KOPT-K1 (cell line): ENCODE measurements at regions not wholly inside any gene's neighbourhood (a gene's known extent, or its start where the extent isn't known, plus 50 kb on each side); places are given as distances from the start of the nearest gene placed in this dataset.

Experiments used
- H3K27ac ChIP-seq: fragments of 200-600 bp; sonication (generic); 2 replicates; pipeline ENCODE4 v1.5.1; 2016; ENCODE audit warnings: antibody characterized with exemption, mild to moderate bottlenecking, low read depth, low read length; ENCODE audit not compliant: poor library complexity, severe bottlenecking
- H3K36me3 ChIP-seq: fragments of 200-600 bp; sonication (generic); 2 replicates; pipeline ENCODE4 v1.5.1; 2017; ENCODE audit warnings: antibody characterized with exemption, mild to moderate bottlenecking, low read length, moderate library complexity; ENCODE audit not compliant: insufficient read depth
- H3K9me3 ChIP-seq: fragments of 200-600 bp; sonication (generic); 2 replicates; pipeline ENCODE4 v1.5.1; 2017; ENCODE audit warnings: antibody characterized with exemption, low read length, mild to moderate bottlenecking; ENCODE audit not compliant: insufficient read depth, poor library complexity, severe bottlenecking

GRCh38 chr2:121993682-121994081 lies 238.2 kb downstream of the TSN start:
- H3K36me3 ChIP-seq, result no peaks in the 10 kb centered on the region
- H3K9me3 ChIP-seq, result no peaks in the 10 kb centered on the region
- no peak overlapping the region for H3K27ac ChIP-seq

- Histone ChIP-seq H3K9me3 (no peaks in the 10 kb centered on the region), H3K36me3 (no peaks in the 10 kb centered on the region), H3K27ac (no peak overlapping the region)
Observed at GRCh38 chr2:121994238-121995206, 239.1 kb downstream of the TSN start.

- peak overlapping the region; percentile 20 for H3K27ac ChIP-seq
- H3K9me3 ChIP-seq, result no peaks in the 10 kb centered on the region
- H3K36me3 ChIP-seq, result no peaks in the 10 kb centered on the region
Observed at GRCh38 chr2:121998751-121999150, 243.3 kb downstream of the TSN start.

DNA sequence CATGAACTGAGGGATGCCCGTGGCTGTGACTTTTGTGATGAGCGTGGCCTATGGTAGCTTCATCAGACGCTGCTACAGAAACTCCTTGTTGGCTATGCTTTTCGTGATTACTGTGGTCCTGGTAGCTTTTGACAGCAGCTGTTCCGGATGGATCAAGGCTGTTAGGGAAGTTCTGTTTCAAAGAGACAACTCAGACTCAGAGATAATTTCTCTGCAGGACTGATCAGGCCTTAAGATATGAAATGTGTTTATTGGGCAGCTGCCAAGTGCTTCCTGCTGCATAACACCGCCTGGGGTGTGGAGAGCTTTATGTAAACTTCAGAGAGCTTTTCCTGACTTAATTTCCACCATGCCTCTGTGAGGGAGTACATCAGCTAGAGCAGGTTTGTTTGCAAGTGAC lies 243.8 kb downstream of the TSN start:
- Histone ChIP-seq H3K36me3 (no peaks in the 10 kb centered on the region), H3K9me3 (no peaks in the 10 kb centered on the region), H3K27ac (peak overlapping the region; percentile 20)

DNA sequence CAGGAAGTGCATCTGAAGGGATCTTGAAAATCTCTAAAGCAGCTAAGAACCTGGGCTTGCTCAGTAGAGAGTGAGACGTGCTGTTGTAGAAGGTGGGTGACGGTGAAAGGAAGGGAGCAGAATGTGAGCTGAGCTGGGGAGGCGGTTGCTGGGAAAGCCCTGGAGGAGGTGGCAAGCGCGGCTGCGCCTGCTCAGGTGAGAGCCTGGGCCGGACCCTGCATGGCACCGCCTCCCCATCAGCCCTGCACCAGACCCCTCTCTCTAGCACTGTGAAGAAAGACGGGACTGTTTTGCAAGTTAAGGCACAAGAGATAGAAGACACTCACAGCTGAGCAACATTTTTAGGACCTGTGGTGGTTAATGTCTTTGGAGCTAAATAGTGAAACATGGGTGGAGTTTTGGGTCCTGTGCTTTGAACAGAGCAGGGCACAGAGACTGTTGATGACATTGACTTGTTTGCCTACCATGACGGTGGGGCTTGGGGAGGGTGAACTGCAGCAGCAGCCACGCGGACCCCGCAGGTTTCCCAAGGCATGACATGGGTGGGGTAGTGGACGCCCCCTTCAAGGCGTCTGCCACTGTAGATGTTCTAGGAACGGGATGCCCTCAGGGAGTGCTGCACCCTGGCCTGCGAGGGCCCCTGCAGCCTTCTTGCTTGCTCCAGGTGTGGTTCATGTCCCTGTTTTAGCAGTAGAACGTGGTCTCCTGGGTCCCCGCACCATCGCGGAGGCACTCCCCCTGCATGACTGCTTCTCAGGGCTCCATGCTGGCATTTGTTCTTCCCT lies 245.3 kb downstream of the TSN start:
- Histone ChIP-seq H3K27ac (no peak overlapping the region), H3K36me3 (no peaks in the 10 kb centered on the region), H3K9me3 (no peaks in the 10 kb centered on the region)

DNA sequence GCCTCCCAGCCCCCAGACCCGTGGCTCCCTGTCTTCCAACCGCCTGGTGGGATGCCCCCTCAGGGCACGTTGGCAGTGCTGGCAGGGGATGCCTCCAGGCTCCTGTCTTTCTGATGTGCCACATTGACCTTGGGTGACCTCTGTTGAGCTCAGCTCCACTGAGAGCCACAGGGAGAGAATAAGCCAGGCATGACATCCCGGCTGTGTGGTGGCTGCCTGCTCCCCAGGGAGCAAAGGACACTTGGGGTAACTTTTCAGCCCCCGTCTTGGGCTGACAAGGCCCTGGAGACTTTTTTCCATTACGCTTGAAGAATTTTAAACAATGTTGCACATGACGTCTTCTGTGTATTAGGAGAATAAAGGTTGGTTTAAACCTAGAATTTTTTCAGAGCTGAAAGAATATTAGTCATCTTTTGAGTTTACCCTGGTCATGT lies 246.0 kb downstream of the TSN start:
- Histone ChIP-seq H3K9me3 (no peaks in the 10 kb centered on the region), H3K27ac (no peak overlapping the region)

DNA sequence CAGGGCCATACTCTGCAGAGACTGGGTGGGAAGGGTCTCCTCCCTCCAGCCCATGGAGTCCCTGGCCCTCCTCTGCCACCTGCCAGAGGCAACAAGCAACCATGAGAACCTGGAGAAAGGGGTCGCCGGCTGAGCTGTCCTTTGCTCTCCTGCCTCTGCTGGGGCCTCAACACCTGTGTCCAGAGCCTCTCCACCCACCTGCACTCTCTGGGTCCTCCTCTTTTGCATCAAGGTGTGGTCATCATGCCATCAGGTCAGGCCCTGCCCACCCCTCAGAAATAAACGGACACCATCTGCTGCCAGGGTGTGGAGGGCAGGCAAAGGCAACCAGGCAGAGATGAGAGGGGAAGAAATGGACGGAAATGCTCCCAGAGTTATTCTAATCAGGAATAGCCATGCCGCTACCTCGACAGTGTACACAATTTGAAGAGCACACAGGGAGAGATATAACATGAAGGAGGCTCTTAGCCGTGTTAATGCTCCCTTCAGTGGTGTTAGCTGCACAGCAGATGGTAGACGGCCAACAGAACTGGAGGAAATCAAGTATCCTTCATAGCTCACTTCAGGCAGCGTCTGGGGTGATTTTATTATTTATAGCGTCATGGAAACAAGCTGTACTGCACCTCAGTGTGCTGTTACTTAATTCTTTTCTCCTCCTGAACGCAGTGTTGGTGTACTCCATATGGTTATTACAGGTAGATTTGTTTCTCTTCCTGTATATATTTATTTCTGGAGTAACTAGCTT lies 247.9 kb downstream of the TSN start:
- Histone ChIP-seq H3K9me3 (no peaks in the 10 kb centered on the region), H3K36me3 (no peaks in the 10 kb centered on the region), H3K27ac (no peak overlapping the region)

More for the DNA sequence above, 246.0 kb downstream of the TSN start:
- H3K36me3 ChIP-seq, result no peaks in the 10 kb centered on the region

DNA sequence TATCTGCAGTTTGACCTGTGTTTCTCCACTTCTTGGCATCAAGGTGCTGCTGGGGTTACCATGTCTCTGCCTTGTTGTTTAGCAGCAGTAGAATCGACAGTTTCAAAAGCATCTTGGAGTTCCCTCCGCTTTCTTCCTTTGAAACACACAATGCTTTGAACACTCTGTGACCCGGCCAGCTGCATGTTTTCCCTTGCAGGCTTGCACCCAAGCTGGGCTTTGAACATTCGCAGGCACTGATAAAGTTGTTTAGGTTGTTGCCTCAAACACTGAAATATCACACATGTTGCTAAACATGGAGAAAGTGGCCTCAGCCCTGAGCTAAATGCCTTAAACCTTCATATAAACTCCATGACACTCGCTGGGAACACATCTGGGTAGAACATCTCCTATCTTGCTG lies 251.7 kb downstream of the TSN start:
- H3K27ac ChIP-seq, result peak overlapping the region; percentile 13
- H3K9me3 ChIP-seq, result no peaks in the 10 kb centered on the region
- H3K36me3 ChIP-seq, result no peaks in the 10 kb centered on the region

DNA sequence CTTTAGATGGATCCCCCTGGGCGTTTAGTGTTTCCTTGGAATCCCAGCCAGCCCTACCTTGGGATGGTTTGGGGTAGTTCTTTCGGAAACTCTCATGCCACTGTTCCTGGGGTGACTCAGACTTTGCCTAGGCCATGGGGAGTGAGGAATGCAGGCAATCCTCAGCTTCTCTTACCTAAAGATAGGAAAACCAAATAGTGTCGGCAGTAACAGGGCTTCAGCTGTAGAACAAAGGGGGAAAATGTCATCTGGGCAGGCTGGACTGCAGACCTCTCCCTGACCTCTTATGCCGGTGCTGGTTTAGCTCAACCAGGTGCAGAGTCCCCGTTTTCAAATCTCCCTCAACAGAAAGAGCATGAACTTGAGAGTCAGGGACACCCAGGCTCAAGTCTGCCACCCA lies 252.1 kb downstream of the TSN start:
- Histone ChIP-seq H3K27ac (peak overlapping the region; percentile 13), H3K36me3 (no peaks in the 10 kb centered on the region), H3K9me3 (no peaks in the 10 kb centered on the region)

DNA sequence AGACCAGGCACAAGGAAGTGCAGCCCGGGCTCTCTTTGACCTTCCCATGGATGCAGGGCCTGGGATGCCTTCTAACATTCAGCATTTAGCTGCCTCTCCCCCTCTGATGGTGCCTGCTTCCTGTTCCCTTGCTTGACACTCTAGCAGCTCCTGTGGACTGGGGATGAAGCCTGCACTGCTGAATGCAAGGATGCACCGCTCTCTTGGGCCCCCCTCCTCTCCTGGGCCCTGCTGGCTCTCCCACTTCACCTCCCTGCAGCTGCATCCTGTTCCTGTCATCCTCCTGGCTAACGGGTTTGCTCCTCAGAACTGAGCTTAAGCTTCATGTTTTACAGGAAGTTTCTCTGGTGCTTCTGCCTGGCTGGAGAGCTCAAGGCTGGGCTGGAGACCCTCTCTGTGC lies 254.1 kb downstream of the TSN start:
- Histone ChIP-seq H3K27ac (peak overlapping the region; percentile 31), H3K9me3 (no peaks in the 10 kb centered on the region), H3K36me3 (no peaks in the 10 kb centered on the region)

- H3K36me3 ChIP-seq, result no peaks in the 10 kb centered on the region
- H3K27ac ChIP-seq, result no peak overlapping the region
- H3K9me3 ChIP-seq, result no peaks in the 10 kb centered on the region
Observed at GRCh38 chr2:122011493-122012270, 256.2 kb downstream of the TSN start.

DNA sequence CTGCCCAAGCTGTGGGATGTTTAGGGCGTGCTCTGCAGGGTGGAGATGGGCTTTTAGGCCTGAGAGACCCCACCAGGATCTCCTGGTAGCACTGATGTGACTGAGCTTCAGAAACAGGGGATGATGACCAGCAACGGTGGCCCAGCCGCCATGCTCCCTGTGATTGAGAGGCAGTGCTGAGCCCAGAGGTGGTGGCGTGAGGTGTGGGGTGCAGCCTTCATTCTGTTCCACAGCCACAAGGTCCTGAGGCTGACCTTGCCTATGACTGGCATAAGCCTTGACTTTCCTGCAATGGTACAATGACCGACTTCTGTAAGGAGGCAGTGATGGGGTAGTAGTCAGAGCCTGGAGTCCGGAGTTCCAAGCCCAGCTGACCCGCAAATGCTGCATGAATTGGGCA lies 263.3 kb downstream of the TSN start:
- H3K27ac ChIP-seq, result no peak overlapping the region
- no peaks in the 10 kb centered on the region for H3K9me3 ChIP-seq
- H3K36me3 ChIP-seq, result no peaks in the 10 kb centered on the region

DNA sequence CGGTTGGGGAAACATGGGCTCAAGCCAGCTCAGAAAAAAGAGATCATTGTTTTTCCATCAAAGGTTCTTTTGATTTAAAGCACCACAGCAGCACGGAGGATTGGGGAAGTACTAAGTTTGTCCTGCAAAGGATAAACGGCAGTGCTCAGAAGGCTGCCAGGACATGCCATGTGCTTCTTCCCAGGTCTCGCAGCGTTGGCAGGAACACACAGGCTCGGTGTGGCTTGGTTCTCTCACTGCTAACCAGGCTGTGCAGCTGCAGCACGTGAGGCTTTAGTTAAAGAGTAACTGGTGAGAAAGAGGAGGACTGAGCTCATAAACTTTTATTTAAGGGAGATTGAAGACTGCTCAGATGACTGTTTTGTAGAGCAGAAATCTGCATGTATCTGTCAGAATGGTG lies 264.3 kb downstream of the TSN start:
- no peaks in the 10 kb centered on the region for H3K9me3 ChIP-seq
- H3K27ac ChIP-seq, result no peak overlapping the region
- no peaks in the 10 kb centered on the region for H3K36me3 ChIP-seq

DNA sequence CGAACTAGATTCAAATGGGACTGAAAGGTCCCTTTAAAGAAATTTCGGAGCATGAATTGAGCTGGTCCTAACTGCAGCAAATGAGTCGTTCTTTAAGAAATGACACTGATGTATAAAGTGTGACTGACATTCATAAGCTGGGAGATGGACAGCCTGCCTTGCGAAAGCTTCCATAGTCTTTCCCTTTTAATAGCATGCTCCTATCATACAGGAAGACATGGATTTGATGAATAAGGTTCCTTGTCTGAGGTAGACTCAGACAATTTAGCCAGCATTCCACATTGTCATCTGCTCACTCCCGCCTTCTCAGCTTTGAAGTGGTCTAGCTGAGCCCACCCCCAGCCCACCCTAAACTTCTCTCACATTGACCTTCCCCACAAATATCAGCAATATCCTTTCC lies 264.9 kb downstream of the TSN start:
- H3K9me3 ChIP-seq, result no peaks in the 10 kb centered on the region
- no peak overlapping the region for H3K27ac ChIP-seq
- no peaks in the 10 kb centered on the region for H3K36me3 ChIP-seq
